ENCODE measurements at regions not wholly inside any gene's neighbourhood (a gene's known extent, or its start where the extent isn't known, plus 50 kb on each side); places are given as distances from the start of the nearest gene placed in this dataset.

GRCh38 chr10:8665322-8665721 is 610.8 kb downstream of the GATA3 start:
- 74% methylated on average over 2 of the region's 2 CpGs for WGBS (ENCODE audit: missing lambda C conversion rate)
- Histone ChIP-seq H3K4me3 (no peak overlapping the region), H3K4me1 (no peaks in the 10 kb centered on the region), H3K9me3 (no peaks in the 10 kb centered on the region), H3K4me2 (no peak overlapping the region), H3K27ac (no peak overlapping the region)
- no peak for DNase-seq (ENCODE audit: low read depth in 1 of 2, low spot score in 1 of 2)
- CTCF ChIA-PET: no interaction called here
- ATAC-seq: no peak
- no peak for TF ChIP-seq ELK1 (IDR thresholded peaks at IDR 0.05; ENCODE audit: low read depth, low read length)
- TF ChIP-seq HOXB5 (CRISPR knock-in tag; IDR thresholded peaks at IDR 0.05): no peak
- TF ChIP-seq HOXB13 (CRISPR knock-in tag; IDR thresholded peaks at IDR 0.05; ENCODE audit: low read depth): no peak
- no peak for TF ChIP-seq MAX (IDR thresholded peaks at IDR 0.05)
- TF ChIP-seq PBX3 (IDR thresholded peaks at IDR 0.05): no peak
- no peak for TF ChIP-seq NPAS2 (CRISPR knock-in tag; IDR thresholded peaks at IDR 0.05; ENCODE audit: borderline replicate concordance)
- TF ChIP-seq HOXA7 (CRISPR knock-in tag; IDR thresholded peaks at IDR 0.05): no peak
- no peak for TF ChIP-seq KDM5A (IDR thresholded peaks at IDR 0.05)
- no peak for TF ChIP-seq RCOR1 (IDR thresholded peaks at IDR 0.05; ENCODE audit: low read depth, low read length)
- TF ChIP-seq HES2 (IDR thresholded peaks at IDR 0.05): no peak
- TF ChIP-seq GATA3 (IDR thresholded peaks at IDR 0.05; ENCODE audit: borderline replicate concordance): no peak
- no peak for TF ChIP-seq REST (IDR thresholded peaks at IDR 0.05)
- TF ChIP-seq JUN (IDR thresholded peaks at IDR 0.05): no peak
- no peak for TF ChIP-seq ZNF302 (CRISPR knock-in tag; IDR thresholded peaks at IDR 0.05)
- no peak for TF ChIP-seq TP53 (CRISPR knock-in tag; IDR thresholded peaks at IDR 0.05)
- TF ChIP-seq RAD21 (conservative IDR thresholded peaks at IDR 0.05 in 1 of 2, IDR thresholded peaks at IDR 0.05 in 1 of 2): no peak
- TF ChIP-seq SMC3 (IDR thresholded peaks at IDR 0.05): no peak
- TF ChIP-seq SREBF2 (IDR thresholded peaks at IDR 0.05): no peak
- TF ChIP-seq BCL3 (IDR thresholded peaks at IDR 0.05): no peak
- FAIRE-seq: no peak
- POLR2A ChIA-PET: no interaction called here

- FAIRE-seq (no peak), DNase-seq (ENCODE audit: low read depth in 1 of 2, low spot score in 1 of 2) (no peak), ATAC-seq (no peak)
- Histone ChIP-seq H3K9me3 (no peaks in the 10 kb centered on the region), H3K27ac (no peak overlapping the region), H3K4me3 (no peak overlapping the region), H3K4me2 (no peak overlapping the region), H3K4me1 (no peaks in the 10 kb centered on the region)
- POLR2A ChIA-PET: no interaction called here
- no peak for TF ChIP-seq CEBPB (IDR thresholded peaks at IDR 0.05)
- no peak for TF ChIP-seq HOXB13 (CRISPR knock-in tag; IDR thresholded peaks at IDR 0.05; ENCODE audit: low read depth)
- no peak for TF ChIP-seq REST (IDR thresholded peaks at IDR 0.05)
- no peak for TF ChIP-seq FOSL2 (IDR thresholded peaks at IDR 0.05)
- TF ChIP-seq FOSL2 (CRISPR knock-in tag; IDR thresholded peaks at IDR 0.05): no peak
- TF ChIP-seq KDM5A (IDR thresholded peaks at IDR 0.05): no peak
- TF ChIP-seq TFCP2L1 (CRISPR knock-in tag; IDR thresholded peaks at IDR 0.05): no peak
- TF ChIP-seq FOXS1 (CRISPR knock-in tag; IDR thresholded peaks at IDR 0.05): no peak
- TF ChIP-seq BHLHE40 (IDR thresholded peaks at IDR 0.05; ENCODE audit: low read depth, low read length): no peak
- TF ChIP-seq ELK1 (IDR thresholded peaks at IDR 0.05; ENCODE audit: low read depth, low read length): no peak
- 52% methylated on average over 2 of the region's 2 CpGs for WGBS (ENCODE audit: missing lambda C conversion rate)
- CTCF ChIA-PET: no interaction called here
Observed at GRCh38 chr10:8670461-8670860, 616.0 kb downstream of the GATA3 start.
